ENCODE measurements at regions not wholly inside any gene's neighbourhood (a gene's known extent, or its start where the extent isn't known, plus 50 kb on each side); places are given as distances from the start of the nearest gene placed in this dataset.

DNA sequence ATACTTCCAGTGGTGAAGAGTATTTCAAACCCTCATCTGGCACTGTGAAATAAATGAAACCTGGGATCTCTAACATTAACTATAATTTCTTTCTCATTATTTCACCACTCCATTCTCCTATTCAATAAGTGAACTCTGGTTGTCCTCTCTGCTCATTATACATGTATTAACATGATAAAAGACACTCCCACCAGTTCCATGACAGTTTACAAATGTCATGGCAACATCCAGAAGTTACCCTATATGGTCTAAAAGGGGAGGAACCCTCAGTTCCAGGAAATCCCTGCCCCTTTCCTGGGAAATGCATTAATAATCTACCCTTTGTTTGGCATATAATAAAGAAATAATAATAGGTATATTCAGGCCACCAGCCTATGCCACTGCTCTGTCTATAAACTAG lies 62.7 kb upstream of the BRINP3 start:
- no peak for DNase-seq

DNA sequence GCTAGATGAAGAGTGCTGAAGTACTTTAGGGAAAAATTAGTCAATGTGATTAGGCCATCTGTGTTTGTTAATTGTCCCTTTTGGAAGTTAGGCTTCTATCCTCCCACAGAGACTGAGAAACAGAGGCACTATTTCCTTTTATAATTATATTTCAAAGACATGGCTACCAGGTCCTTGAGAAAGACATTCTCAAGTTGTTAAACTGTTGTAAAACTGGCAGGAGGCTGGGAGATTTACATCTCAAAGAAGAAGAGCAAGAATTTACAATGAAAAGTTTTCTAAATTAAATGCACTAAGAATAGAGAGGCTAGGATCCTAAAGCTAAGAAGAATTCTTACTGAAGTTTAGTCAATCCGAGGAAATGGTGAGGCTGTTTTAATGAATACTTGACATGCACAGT lies 74.0 kb upstream of the BRINP3 start:
- DNase-seq = no peak

DNA sequence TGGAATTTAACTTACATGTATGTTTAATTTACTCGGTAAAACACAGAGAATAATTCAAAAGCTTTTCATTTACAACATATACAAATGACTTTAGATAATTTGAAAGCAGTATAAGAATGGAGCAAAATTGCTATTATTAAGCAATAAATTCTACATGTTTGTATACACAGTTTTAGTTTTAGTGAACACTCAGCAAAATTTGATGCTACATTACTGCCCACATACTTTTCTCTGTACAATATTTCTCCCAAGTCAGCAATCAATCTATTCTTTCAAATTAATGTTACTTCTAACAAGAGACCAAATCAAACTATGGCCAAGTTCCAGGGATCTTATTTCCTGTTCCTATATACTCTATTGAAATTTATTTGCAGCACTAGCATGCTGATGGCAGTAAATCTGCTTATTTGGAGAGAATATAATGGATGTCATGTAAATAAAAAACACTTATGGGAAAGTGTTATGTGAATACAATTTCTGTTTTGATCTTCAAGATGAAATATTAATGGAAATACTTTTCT lies 82.6 kb upstream of the BRINP3 start:
- DNase-seq = no peak

DNA sequence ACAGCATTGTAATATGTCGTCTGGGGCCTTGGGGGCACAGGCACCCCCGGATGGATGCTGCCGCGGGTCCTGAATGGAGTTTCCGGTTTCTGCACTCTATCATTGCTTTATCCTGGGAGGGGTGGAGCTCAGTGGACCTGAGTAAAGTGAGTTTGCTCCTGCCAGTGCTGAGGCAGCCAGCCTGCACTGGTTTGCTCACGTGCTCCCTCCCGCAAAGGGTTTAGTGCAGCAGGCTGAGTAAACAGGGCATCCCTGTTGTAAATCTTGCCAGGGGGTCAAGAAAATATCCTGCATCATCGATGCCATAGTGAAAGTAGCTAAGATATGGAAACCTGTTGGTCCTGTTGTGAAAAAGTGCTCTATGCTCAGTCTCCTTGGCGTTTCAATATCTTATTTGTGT lies 85.6 kb upstream of the BRINP3 start:
- no peak for DNase-seq

DNA sequence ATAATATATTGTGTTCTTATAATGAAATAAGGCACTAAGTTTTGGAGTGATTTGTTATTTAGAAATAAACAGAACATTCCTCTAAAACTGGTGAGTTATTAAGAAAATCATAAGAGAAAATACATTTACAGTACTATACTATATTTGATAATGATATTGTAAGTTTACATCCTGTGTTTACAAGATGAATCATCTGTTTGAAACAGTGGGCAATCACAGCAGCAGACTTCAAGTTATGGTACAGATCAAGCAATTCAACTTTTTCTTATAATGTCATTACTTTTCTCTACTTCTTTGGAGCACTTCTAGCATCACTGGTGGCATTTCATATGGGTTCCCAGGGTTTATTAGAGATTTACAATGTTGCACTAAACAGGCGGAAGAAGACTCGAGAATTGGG lies 86.5 kb upstream of the BRINP3 start:
- no peak for DNase-seq

DNA sequence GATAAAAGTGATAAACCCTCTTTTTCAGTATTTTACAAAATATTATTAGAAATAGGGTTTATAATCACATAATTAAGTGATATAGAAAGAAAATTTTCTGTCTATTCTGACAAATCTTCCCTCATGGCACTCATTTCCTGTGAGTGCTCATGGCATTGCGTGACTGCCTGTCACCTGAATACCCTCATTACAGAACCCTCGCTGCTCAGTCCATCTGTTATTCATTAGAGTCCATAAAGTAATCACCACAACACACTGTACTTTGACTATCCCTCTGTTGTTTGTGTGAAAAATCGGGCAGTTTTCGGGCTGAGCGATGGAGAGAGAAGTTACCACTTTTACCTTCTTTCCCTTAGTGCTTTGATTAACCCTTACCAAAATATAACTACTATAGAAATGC lies 100.4 kb upstream of the BRINP3 start:
- DNase-seq = no peak

DNA sequence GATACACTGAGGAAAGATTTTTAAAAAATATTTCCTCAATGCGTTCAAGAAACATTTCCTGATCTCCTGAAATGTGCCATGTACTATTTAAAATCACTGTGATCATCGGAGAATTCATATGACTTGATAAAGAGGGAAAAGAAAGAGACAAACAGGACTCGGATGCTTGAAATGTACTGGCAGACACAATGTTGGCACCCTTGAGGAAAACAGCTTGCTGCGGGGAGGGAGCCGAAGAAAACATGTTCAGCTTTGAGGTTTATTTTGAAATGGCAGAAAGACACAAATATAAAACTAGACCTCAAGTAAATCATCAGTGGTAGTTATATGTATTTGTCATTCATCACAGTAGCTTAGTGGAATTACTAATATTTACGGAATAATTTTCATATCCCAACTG lies 100.9 kb upstream of the BRINP3 start:
- DNase-seq = no peak

DNA sequence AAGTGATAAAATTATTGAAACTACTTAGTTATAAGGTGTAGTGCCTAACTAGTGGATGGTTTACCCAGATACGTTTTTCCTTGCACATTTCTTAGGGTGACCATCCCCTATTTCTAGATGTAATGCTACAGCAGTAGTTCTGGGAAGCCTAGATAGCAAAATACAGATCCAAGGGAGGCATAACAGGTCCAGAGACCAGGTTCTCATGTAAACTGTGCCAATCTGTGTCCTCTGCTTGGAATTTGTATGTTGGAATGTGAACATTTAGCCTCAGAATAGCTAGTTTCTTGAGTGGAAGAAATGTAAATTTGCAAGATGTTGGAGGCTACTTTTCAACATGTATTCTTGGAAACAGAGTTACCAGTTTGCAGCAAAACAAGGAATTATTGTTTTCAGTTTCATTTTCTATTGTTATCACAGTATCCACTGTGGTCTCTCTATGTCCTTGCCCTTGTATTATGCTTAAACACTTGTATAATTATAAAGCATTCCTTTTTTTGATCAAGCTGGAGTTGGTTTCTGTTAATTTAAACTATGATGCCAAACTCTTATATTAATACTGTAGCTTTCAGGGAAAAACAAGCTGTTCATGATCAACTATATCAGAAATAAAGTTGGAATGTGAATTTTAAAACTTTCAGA lies 102.0 kb upstream of the BRINP3 start:
- DNase-seq = no peak

DNA sequence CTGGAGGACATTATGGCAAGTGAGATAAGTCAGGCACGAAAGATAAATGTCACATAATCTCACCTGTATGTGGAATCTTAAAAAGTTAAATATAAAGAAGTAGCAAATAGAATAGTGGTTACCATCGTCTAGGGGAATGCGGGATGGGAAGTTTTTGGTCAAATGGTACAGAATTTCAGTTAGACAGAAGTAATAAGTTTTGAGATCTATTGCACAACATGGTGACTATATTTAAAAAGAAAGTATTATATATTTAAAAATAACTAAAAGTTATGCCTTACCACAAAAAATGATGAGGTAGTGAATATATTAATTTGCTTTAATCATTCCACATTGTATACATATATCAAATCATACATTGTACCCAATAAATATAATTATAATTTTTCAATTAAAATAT lies 106.2 kb upstream of the BRINP3 start:
- DNase-seq = no peak

DNA sequence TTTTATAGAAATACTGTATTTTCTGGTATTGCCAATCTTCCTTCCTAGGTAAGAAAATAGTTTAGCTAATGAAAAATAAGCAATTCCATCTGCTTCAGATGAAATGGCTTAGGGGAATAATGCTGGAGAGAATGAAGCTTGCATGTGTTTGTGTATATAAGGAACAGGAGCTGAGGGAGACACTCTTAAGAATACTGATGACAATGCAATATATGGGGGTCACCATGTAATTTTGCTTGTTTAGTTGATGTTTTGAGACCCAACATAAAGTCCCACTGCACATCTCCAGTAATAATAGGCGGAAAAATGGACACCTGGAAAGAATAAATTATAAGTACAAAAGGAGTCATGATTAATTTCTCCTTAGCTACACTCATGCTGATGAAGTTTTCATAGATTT lies 110.8 kb upstream of the BRINP3 start:
- no peak for DNase-seq

DNA sequence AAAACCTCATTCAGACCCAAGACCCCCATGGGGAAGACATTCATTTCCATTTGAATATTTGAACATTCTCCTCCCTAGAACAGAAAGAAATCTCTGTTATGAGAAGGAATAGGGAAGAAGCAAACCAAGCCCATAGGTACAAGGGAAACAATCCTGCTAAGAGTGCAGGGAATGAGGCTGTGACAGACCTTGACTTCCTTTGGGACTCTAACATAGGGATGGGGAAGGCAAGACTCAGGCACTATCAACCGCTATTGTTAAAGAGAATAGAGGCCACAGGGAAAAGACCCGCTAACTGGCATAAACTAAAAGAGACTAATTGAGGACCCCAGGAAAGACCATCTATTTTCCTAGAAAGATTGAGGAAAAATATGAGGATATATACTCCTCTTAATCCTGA lies 117.8 kb upstream of the BRINP3 start:
- no peak for DNase-seq

DNA sequence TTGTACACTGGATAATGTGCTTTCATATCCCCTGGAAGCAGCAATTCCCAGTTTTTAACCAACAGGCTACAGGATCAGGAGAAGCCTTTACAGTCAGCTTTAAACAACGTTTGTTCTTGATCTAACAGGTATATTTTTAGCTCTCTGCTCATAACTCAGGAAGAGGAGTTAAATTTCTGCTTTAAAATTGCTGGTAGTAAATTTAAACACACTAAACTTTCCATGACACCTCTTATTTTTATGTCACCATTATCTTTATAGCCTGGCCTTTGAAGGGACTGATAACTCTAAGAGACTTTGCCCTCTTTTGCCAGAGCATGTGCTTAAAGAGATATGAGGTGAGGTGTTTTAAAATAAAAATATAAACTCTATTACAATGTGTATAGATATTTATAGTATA lies 119.6 kb upstream of the BRINP3 start:
- DNase-seq = no peak

DNA sequence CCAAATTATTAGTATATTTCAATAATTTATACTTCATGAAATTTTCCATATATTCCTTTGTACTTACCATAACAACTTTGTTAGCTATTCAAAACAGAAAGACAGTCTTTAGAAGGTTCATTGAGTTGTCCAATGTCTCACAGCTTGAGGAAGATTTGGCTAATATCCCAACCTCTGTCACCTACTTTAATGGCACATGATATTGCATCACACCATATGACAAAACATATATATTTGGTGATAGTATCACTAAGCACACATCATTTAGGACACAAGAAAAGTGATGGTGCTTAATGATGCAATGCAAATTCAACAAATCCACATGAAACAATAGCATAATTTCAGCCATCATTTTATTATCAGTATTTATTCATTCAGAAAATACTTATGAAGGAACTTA lies 122.0 kb upstream of the BRINP3 start:
- no peak for DNase-seq

DNA sequence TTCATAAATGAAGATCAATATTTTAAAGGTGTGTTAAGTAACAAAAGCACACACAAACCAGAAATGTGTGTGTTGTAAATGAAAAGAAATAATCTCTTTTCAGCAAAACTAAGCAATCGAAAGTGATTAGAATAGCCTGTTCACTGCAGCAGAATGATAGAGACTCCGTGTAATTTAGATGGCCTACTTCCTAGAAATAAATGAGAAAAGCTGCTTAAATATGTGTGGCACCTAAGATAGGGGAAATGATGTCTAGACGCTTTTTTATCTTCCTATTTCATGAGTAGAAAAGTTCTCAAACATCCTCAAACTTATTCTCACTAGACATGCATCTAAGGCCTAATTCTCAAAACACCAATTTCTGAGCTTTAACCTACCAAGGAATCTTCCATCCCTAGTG lies 124.7 kb upstream of the BRINP3 start:
- no peak for DNase-seq

DNA sequence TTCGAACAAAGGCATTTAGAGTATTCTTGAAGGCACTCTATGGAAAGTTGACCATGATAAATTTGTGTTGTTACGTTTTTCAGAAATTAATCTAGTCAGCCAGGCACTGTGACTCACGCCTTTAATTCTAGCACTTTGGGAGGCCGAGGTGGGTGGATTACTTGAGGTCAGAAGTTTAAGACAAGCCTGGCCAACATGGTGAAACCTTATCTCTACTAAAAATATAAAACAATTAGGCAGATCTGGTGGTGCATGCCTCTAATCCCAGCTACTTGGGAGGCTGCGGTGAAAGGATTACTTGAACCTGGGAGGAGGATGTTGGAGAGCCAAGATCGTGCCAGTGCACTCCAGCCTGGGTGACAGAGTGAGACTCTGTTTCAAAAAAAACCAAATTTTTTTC lies 130.6 kb upstream of the BRINP3 start:
- DNase-seq = no peak

DNA sequence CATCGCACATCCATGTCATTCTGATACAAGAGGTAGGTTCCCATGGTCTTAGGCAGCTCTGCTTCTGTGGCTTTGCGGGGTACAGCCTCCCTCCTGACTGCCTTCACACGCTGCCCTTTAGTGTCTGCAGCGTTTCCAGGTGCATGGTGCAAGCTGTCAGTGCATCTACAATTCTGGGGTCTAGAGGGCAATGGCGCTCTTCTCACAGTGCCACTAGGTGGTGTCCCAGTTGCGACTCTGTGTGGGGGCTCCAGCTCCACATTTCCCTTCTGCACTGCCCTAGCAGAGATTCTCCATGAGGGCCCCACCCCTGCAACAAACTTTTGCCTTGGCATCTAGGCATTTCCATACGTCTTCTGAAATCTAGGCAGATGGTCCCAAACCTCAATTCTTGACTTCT lies 138.2 kb upstream of the BRINP3 start:
- peak in 1 of 2 experiments; percentile 3 for DNase-seq

DNA sequence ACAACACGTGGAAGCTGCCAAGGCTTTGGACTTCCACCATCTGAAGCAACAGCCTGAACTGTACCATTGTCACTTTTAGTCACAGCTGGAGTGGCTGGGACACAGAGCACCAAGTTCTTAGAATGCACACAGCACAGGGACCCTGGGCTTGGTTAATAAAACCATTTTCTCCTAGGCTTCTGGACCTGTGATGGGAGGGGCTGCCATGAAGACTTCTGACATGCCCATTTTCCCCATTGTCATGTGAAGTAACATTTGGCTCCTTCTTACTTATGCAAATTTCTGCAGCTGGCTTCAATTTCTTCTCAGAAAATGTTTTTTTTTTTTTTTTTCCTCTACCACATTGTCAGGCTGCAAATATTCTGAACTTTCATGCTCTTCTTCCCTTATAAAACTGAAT lies 138.6 kb upstream of the BRINP3 start:
- DNase-seq = no peak

DNA sequence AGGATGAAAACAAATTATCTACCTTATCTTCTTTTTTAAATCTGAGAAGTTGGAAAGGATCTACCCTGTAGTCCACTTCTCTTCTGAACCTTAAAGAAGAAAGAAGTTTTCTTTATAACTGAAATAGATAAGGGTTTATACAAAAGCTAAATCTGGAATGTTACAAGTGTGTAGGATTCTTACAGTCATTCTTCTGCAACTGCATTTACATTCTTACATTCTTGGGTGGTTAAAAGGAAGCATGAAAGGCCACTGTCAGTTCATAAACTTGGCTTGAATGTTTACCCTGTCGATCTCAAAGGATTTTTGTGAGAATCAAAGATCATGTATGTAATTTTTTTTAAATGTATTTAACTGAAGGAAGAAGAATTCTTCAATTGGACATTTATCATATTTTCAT lies 142.1 kb upstream of the BRINP3 start:
- no peak for DNase-seq

DNA sequence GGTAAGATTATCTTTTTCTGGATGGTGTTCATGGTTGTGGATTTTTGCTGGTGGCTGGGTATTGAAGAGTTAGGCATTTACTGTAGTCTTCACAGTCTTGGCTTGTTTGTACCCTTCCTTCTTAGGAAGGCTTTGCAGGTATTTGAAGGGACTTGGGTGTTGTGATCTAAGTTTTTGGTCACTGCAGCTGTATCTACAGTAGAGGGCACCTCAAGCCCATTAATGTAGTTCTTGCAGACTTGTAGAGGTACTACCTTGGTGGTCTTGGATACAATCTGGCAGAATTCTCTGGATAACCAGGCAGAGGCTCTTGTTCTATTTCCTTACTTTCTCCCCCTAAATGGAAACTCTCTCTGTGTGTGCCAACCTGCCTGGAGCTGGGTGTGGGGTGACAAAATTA lies 155.8 kb upstream of the BRINP3 start:
- DNase-seq = no peak

DNA sequence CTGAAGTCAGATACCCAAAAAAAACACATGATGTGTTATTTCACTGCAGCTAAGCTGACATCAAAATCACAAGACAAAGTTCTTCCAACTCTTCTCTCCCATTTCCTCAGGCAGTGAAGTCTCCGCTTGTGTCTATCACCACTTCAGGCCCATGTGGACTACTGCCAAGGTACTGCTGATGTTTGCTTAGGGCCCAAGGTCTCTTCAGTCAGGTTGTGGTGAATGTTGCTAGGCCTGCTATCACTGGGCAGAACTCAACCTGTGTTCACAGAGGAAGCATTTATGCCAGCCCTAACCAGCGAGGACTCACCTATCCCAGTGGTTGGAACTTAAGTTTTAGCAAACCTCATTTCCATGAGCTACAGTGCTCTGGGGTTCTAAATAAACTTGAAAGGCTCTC lies 156.5 kb upstream of the BRINP3 start:
- no peak for DNase-seq

DNA sequence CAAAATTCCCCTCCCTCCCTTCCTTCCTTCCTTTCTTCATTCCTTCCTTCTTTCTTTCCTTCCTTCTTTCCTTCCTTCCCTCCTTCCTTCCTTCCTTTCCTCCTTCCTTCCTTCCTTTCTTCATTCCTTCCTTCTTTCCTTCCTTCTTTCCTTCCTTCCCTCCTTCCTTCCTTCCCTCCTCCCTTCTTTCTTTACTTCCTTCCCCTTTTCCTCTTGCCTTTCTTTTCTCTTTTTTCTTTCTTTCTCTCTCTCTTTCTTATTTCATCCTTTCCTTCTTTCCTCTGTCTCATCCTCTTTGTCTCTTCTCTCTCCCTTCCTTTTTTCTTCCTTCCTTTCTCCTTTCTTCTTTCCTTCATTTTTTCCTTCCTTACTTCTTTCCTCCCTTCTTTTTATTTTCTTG lies 171.9 kb upstream of the BRINP3 start:
- no peak for DNase-seq

DNA sequence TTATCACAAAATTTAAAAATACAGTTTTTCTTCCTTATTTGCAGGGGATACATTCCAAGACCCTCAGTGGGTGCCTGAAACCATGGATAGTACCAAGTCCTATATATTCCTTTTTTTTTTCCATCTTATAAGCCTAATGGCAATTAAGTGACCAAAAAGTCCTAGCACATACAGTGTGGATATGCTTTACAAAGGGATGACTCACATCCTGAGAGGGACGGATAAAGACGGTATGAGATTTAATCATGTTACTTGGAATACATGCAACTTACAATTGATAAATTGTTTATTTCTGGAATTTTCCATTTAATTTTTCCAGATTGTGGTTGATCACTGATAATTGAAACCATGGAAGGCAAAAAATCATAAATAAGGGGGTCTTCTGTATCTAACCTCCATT lies 181.2 kb upstream of the BRINP3 start:
- DNase-seq = no peak

DNA sequence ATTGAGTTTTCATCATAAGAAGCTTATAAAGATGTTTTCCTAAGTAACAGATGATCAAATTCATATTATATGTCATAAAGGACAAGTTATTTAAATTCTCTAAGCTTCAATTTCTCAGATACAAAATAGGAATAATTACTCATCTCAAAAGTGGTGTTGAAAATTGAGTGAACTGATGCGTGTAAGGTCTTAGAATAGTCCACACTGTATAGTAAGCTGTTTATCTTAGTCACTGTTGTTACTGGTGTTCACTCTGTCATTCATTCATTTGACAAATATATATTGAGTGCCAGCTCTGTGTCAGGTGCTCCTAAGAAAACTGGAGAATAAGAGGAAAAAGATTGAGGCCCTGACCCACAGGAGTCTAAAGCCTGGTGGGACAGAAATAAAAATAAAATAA lies 186.3 kb upstream of the BRINP3 start:
- no peak for DNase-seq

DNA sequence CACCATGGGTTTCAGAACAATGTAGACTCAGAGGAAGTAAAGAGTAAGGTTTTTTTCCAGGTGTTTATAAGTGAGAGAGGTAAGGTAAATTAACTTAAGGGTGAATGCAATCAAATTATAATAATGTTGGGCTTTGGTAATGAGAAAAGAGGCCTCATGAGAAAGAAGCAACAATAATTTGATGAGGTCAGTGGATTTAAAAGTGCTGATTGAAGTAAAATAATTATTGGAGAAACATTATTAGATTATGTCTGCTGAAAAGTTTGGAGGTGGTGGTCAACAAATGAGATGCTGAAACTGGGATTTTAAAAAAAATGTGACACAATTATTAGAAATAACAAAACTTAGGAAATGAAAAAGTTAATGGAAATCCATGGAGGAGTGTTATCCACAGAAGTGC lies 187.4 kb upstream of the BRINP3 start:
- no peak for DNase-seq

DNA sequence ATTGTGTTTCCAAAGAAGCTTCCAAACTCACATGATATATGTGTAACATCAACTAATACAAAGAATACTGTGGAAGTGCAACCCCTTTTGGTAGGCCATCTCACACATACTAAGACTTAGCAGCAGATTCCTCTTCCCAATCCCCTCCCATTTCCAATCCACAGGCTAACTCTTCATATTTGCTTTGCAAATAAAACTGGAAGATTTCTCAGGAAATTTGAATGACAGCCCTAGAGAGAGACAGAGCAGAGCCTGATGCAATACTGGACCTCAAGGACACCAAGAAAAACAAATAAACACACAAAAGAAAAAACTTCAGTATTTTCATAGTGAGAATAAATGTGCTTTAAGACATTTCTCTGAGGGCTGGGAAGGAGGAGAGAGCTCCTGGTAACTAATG lies 190.2 kb upstream of the BRINP3 start:
- peak; percentile 79 to 83 for DNase-seq

DNA sequence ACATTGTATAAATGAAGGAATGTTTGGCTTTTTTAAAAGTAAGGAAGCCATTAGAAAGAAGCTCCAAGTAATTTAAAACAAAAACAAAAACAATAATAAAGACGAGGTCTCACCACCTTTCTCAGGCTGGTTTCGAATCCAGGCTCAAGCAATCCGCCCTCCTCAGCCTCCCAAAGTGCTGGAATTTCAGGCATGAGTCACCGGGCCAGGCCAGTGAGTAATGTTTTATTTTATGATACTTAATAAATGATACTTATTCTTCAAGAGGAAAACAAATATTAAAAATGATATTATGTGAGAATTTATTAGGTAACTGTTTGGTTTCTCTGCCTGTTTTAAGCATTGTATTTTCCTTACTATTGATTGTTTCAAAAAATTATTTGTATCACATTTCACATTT lies 201.4 kb upstream of the BRINP3 start:
- DNase-seq = no peak
